Caco-2 (cell line): ENCODE measurements at regions not wholly inside any gene's neighbourhood (a gene's known extent, or its start where the extent isn't known, plus 50 kb on each side); places are given as distances from the start of the nearest gene placed in this dataset.

Experiments
- BruUV-seq: library from RNA; stranded (reverse); fragments of 400-500 nt; replicated peaks from 2 replicates; lab custom pipeline; 2021; lab: Mats Ljungman, UMichigan
- CTCF ChIA-PET: fragments of 300-600 bp; sonication (Branson Sonifier 250); formaldehyde crosslinking; loops from one replicate; lab custom pipeline; 2022; ENCODE audit warnings: antibody characterized with exemption; lab: Charles Lee
- POLR2A ChIA-PET: fragments of 300-600 bp; sonication (Branson Sonifier 250); formaldehyde crosslinking; loops from one replicate; lab custom pipeline; 2022; ENCODE audit warnings: antibody characterized with exemption; lab: Charles Lee
- DNase-seq, 2 experiments: peaks; one replicate each; pipeline versions ENCODE4 v3.0.0 to v3.0.0-alpha.2; 2020 to 2022
- H3K27me3 ChIP-seq: replicated peaks from 2 replicates; pipeline ENCODE4 v1.6.0; 2011; ENCODE audit warnings: low read length; ENCODE audit not compliant: control insufficient read depth, insufficient read depth
- H3K36me3 ChIP-seq: 2 replicates; pipeline ENCODE4 v1.5.1; 2011; ENCODE audit warnings: low read length; ENCODE audit not compliant: control insufficient read depth, insufficient read depth
- H3K4me1 ChIP-seq: fragments of 250-450 bp; sonication (Bioruptor Pico); 2 replicates; pipeline ENCODE4 v1.5.1; 2020; ENCODE audit warnings: mild to moderate bottlenecking
- H3K4me3 ChIP-seq: 2 replicates; pipeline ENCODE4 v1.5.1; 2011; ENCODE audit warnings: low read depth, mild to moderate bottlenecking, control low read depth, low read length
- H3K9me3 ChIP-seq: fragments of 250-450 bp; sonication (Bioruptor Pico); 2 replicates; pipeline ENCODE4 v1.5.1; 2020; ENCODE audit warnings: mild to moderate bottlenecking, moderate library complexity
- H3K27ac Mint-ChIP-seq: one replicate; pipeline ENCODE4 v1.8.0; 2022; ENCODE audit warnings: mixed read lengths; ENCODE audit not compliant: unreplicated experiment
- H3K27me3 Mint-ChIP-seq: one replicate; pipeline ENCODE4 v1.8.0; 2022; ENCODE audit warnings: mixed read lengths; ENCODE audit not compliant: insufficient read depth, unreplicated experiment
- H3K36me3 Mint-ChIP-seq: one replicate; pipeline ENCODE4 v1.8.0; 2022; ENCODE audit warnings: mild to moderate bottlenecking, mixed read lengths; ENCODE audit not compliant: insufficient read depth, unreplicated experiment
- H3K4me1 Mint-ChIP-seq: one replicate; pipeline ENCODE4 v1.8.0; 2022; ENCODE audit warnings: low read depth, mixed read lengths; ENCODE audit not compliant: unreplicated experiment
- H3K4me3 Mint-ChIP-seq: one replicate; pipeline ENCODE4 v1.8.0; 2022; ENCODE audit warnings: mild to moderate bottlenecking, moderate library complexity, mixed read lengths; ENCODE audit not compliant: unreplicated experiment
- H3K9me3 Mint-ChIP-seq: one replicate; pipeline ENCODE4 v1.8.0; 2022; ENCODE audit warnings: mixed read lengths; ENCODE audit not compliant: unreplicated experiment
- intact Hi-C: fragments of 100-400 bp; cut with micrococcal nuclease; formaldehyde crosslinking; loops from one replicate; pipeline ENCODE4 v1.10.0; 2022; ENCODE audit not compliant: unreplicated experiment
- TF ChIP-seq, protein P1 (sequence below), 2 experiments: fragments of 200-600 bp in 1 of 2; IDR thresholded peaks; 1 replicate in 1 of 2; 2 replicates in 1 of 2; pipeline versions ENCODE4 v1.5.1 to v1.8.0; 2011 to 2022; ENCODE audit warnings: antibody characterized with exemption in 1 of 2, control low read depth in 1 of 2, inconsistent platforms in 1 of 2, low read depth in 1 of 2, low read length in 1 of 2, mild to moderate bottlenecking in 1 of 2, moderate library complexity in 1 of 2; ENCODE audit not compliant: insufficient read depth in 1 of 2, severe bottlenecking in 1 of 2, unreplicated experiment in 1 of 2

DNA sequence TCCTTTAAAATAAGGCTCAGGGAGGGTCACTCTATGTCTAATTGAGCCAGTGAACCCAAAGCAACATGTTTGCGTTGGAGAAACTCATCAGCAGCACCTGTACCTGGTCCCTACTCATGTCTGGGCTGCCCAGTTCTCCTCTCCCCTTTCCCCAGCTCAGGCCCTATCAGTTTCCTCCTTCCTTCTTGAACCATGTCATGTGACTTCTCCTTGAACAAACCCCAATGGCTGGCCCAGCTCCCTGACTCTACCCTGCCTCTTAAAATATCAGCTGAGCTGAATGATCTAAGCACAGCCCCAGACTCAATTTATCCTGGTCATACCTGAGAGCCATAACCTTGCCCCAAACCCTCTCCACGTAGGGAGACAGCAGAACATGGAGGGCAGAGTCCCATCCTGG is 290.9 kb downstream of the LPIN1 start:
- Histone ChIP-seq H3K9me3 (no peaks in the 10 kb centered on the region), H3K36me3 (no peaks in the 10 kb centered on the region)
- peaks cover 6% of the 10 kb centered on the region for H3K4me1 Mint-ChIP-seq

DNA sequence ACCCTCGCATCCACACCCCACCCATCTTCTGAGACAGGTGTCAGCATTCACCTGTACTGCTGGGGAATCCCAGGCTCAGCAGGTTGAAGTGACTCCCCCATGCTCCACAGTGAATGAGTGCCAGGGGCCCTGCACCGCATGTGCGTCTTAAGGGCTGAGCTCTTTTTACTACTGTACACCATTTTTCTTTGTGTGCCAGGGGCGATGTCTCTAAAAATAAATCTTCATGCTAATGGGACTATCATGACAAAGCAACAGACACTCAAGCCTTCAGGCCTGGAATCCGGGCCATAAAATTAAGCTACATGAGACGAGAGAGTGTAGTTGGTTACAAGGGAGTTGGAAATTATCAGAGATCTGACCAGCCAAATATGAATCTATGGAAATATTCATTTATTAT is 294.8 kb downstream of the LPIN1 start:
- Mint-ChIP-seq H3K36me3 (no peaks in the 10 kb centered on the region), H3K27me3 (peaks cover 2% of the 10 kb centered on the region), H3K9me3 (no peaks in the 10 kb centered on the region), H3K4me1 (no peaks in the 10 kb centered on the region), H3K4me3 (no peak overlapping the region), H3K27ac (no peak overlapping the region)
- no peaks in the 10 kb centered on the region for H3K27me3 ChIP-seq
- H3K36me3 ChIP-seq: no peaks in the 10 kb centered on the region
- no TSS peak for BruUV-seq
- ChIA-PET POLR2A (no interaction called here), CTCF (no interaction called here)
- no peak overlapping the region for H3K4me3 ChIP-seq
- TF ChIP-seq, protein P1, sequence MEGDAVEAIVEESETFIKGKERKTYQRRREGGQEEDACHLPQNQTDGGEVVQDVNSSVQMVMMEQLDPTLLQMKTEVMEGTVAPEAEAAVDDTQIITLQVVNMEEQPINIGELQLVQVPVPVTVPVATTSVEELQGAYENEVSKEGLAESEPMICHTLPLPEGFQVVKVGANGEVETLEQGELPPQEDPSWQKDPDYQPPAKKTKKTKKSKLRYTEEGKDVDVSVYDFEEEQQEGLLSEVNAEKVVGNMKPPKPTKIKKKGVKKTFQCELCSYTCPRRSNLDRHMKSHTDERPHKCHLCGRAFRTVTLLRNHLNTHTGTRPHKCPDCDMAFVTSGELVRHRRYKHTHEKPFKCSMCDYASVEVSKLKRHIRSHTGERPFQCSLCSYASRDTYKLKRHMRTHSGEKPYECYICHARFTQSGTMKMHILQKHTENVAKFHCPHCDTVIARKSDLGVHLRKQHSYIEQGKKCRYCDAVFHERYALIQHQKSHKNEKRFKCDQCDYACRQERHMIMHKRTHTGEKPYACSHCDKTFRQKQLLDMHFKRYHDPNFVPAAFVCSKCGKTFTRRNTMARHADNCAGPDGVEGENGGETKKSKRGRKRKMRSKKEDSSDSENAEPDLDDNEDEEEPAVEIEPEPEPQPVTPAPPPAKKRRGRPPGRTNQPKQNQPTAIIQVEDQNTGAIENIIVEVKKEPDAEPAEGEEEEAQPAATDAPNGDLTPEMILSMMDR (IDR thresholded peaks at IDR 0.05; ENCODE audit: insufficient read depth in 1 of 2, low read depth in 1 of 2, low read length in 1 of 2, severe bottlenecking in 1 of 2, unreplicated experiment in 1 of 2): no peak
- no peaks in the 10 kb centered on the region for H3K9me3 ChIP-seq
- no peak for DNase-seq
- no peaks in the 10 kb centered on the region for H3K4me1 ChIP-seq
- intact Hi-C loops: no loop called here

More for the DNA sequence above, 290.9 kb downstream of the LPIN1 start:
- DNase-seq: no peak
- no TSS peak for BruUV-seq
- H3K27me3 ChIP-seq: no peaks in the 10 kb centered on the region
- no peak overlapping the region for H3K4me3 Mint-ChIP-seq
- no peaks in the 10 kb centered on the region for H3K27me3 Mint-ChIP-seq
- H3K36me3 Mint-ChIP-seq: no peaks in the 10 kb centered on the region
- H3K27ac Mint-ChIP-seq: no peak overlapping the region
- no peak overlapping the region for H3K4me3 ChIP-seq
- CTCF ChIA-PET: no interaction called here
- TF ChIP-seq, protein P1 (IDR thresholded peaks at IDR 0.05; ENCODE audit: insufficient read depth in 1 of 2, low read depth in 1 of 2, low read length in 1 of 2, severe bottlenecking in 1 of 2, unreplicated experiment in 1 of 2): no peak
- no peaks in the 10 kb centered on the region for H3K4me1 ChIP-seq
- intact Hi-C loops: no loop called here
- no peaks in the 10 kb centered on the region for H3K9me3 Mint-ChIP-seq
- POLR2A ChIA-PET: no interaction called here

DNA sequence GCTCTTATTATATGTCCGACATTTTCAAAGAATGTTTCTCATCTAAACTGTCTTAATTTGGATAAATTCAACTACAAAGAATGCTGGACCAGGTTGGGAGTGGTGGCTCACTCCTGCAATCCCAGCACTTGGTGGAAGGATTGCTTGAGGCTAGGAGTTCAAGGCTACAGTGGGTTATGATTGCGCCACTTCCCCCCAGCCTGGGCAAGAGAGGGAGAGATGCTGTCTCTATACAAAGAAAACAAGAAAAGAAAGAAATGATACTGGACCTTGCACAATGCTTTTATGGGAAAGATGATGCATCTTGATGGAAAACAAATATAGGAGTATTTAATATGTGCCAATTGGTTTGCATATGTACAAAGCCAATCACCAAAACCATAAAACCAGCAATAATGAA is 296.7 kb downstream of the LPIN1 start:
- POLR2A ChIA-PET: no interaction called here
- intact Hi-C loops: no loop called here

More for the DNA sequence above, 296.7 kb downstream of the LPIN1 start:
- CTCF ChIA-PET: no interaction called here
- Mint-ChIP-seq H3K4me1 (no peaks in the 10 kb centered on the region), H3K9me3 (no peaks in the 10 kb centered on the region), H3K4me3 (no peak overlapping the region), H3K27me3 (peaks cover 2% of the 10 kb centered on the region), H3K36me3 (no peaks in the 10 kb centered on the region), H3K27ac (no peak overlapping the region)
- Histone ChIP-seq H3K9me3 (no peaks in the 10 kb centered on the region), H3K27me3 (no peaks in the 10 kb centered on the region), H3K36me3 (no peaks in the 10 kb centered on the region), H3K4me3 (no peak overlapping the region), H3K4me1 (no peaks in the 10 kb centered on the region)
- TF ChIP-seq, protein P1 (IDR thresholded peaks at IDR 0.05; ENCODE audit: insufficient read depth in 1 of 2, low read depth in 1 of 2, low read length in 1 of 2, severe bottlenecking in 1 of 2, unreplicated experiment in 1 of 2): no peak
- BruUV-seq: no TSS peak
- DNase-seq: no peak
